GM12878 (cell line): ENCODE measurements at regions not wholly inside any gene's neighbourhood (a gene's known extent, or its start where the extent isn't known, plus 50 kb on each side); places are given as distances from the start of the nearest gene placed in this dataset.

Experiments used
- ATAC-seq: fragments of 200-7000 bp; cut with Tn5 transposase; 3 replicates; pipeline ENCODE4 v1.9.1; 2020; ENCODE audit warnings: mild to moderate bottlenecking, moderate library complexity
- BruUV-seq: library from RNA; stranded (reverse); fragments of 400-500 nt; replicated peaks from 2 replicates; lab custom pipeline; 2021; lab: Mats Ljungman, UMichigan
- CTCF ChIA-PET: fragments of 300-600 bp; sonication (Branson Sonifier 250); formaldehyde crosslinking; extraction: SDS; loops from one replicate; lab custom pipeline; 2021; ENCODE audit warnings: inconsistent platforms; lab: Yijun Ruan, JAX
- POLR2A ChIA-PET: fragments of 350-600 bp; formaldehyde crosslinking; extraction: SDS; loops from one replicate; lab custom pipeline; 2021; ENCODE audit warnings: inconsistent platforms; lab: Charles Lee
- RAD21 ChIA-PET: fragments of 300-600 bp; sonication (Branson Sonifier 250); formaldehyde crosslinking; loops from one replicate; lab custom pipeline; 2023; ENCODE audit warnings: antibody characterized with exemption; ENCODE audit not compliant: unreplicated experiment; lab: Charles Lee
- SMC1A ChIA-PET: fragments of 300-600 bp; sonication (Branson Sonifier 250); formaldehyde crosslinking; loops from one replicate; lab custom pipeline; 2023; ENCODE audit not compliant: unreplicated experiment, uncharacterized antibody; lab: Charles Lee
- DNase-seq: peaks from one replicate; pipeline ENCODE4 v3.0.0-alpha.2; 2011; ENCODE audit warnings: low read depth, low spot score
- FAIRE-seq: peaks from 3 replicates; lab custom pipeline; 2011; peaks lifted over from hg19 to GRCh38; lab: Jason Lieb, UNC
- H2AFZ ChIP-seq: 2 replicates; pipeline ENCODE4 v1.6.0; 2011; ENCODE audit warnings: low read depth, low read length, control low read depth; ENCODE audit not compliant: control insufficient read depth
- H3K27ac ChIP-seq: 2 replicates; pipeline ENCODE4 v1.5.1; 2011; ENCODE audit warnings: control low read depth; ENCODE audit not compliant: control insufficient read depth, insufficient read depth
- H3K27me3 ChIP-seq, 2 experiments: replicated peaks in 1 of 2; 2 replicates each; pipeline versions ENCODE4 v1.6.0 to v1.6.1; 2011; ENCODE audit warnings: low read length in 1 of 2; ENCODE audit not compliant: control insufficient read depth in 2 of 2, insufficient read depth in 2 of 2
- H3K36me3 ChIP-seq, 2 experiments: 2 replicates each; pipeline ENCODE4 v1.5.1; 2011; ENCODE audit warnings: low read length in 1 of 2; ENCODE audit not compliant: control insufficient read depth in 2 of 2, insufficient read depth in 2 of 2
- H3K4me1 ChIP-seq: 2 replicates; pipeline ENCODE4 v1.6.1; 2011; ENCODE audit warnings: mild to moderate bottlenecking, low read length, moderate library complexity, mixed read lengths; ENCODE audit not compliant: control insufficient read depth, insufficient read depth
- H3K4me2 ChIP-seq: 2 replicates; pipeline ENCODE4 v1.6.0; 2011; ENCODE audit warnings: control low read depth; ENCODE audit not compliant: control insufficient read depth, insufficient read depth
- H3K4me3 ChIP-seq: fragments of 200-600 bp; sonication (generic); 2 replicates; pipeline ENCODE4 v1.5.1; 2016
- H3K79me2 ChIP-seq: 2 replicates; pipeline ENCODE4 v1.6.0; 2011; ENCODE audit warnings: low read length; ENCODE audit not compliant: control insufficient read depth, insufficient read depth
- H3K9ac ChIP-seq: 2 replicates; pipeline ENCODE4 v1.8.0; 2011; ENCODE audit warnings: low read length, control low read depth, mixed read lengths; ENCODE audit not compliant: control insufficient read depth, insufficient read depth
- H3K9me3 ChIP-seq: replicated peaks from 3 replicates; pipeline ENCODE4 v1.5.1; 2011; ENCODE audit warnings: mild to moderate bottlenecking, low read length; ENCODE audit not compliant: control insufficient read depth, insufficient read depth
- H4K20me1 ChIP-seq: 2 replicates; pipeline ENCODE4 v1.6.0; 2011; ENCODE audit not compliant: control insufficient read depth, insufficient read depth
- EZH2 ChIP-seq: IDR thresholded peaks from 2 replicates; pipeline ENCODE4 v1.6.1; 2012; ENCODE audit warnings: low read depth, mild to moderate bottlenecking, control low read depth, inconsistent platforms, low read length, borderline replicate concordance; ENCODE audit not compliant: control insufficient read depth
- FOXM1 ChIP-seq: IDR thresholded peaks from 2 replicates; pipeline ENCODE4 v1.6.1; 2012; ENCODE audit warnings: low read depth, mild to moderate bottlenecking, inconsistent platforms, low read length, moderate library complexity
- HDAC2 ChIP-seq: fragments of 200-600 bp; sonication (generic); IDR thresholded peaks from 2 replicates; pipeline ENCODE4 v1.6.1; 2017
- HDGF ChIP-seq: fragments of 450-650 bp; IDR thresholded peaks from 2 replicates; pipeline ENCODE4 v1.6.1; 2016; ENCODE audit warnings: antibody characterized with exemption
- POLR2AphosphoS5 ChIP-seq: IDR thresholded peaks from 2 replicates; pipeline ENCODE4 v1.6.1; 2011; ENCODE audit warnings: mild to moderate bottlenecking, low read length, inconsistent platforms
- RUNX3 ChIP-seq: IDR thresholded peaks from 2 replicates; pipeline ENCODE4 v1.6.1; 2012; ENCODE audit warnings: low read length, inconsistent platforms
- ZZZ3 ChIP-seq: IDR thresholded peaks from 2 replicates; pipeline ENCODE4 v1.6.1; 2011; ENCODE audit warnings: low read depth; ENCODE audit not compliant: control insufficient read depth, insufficient read length
- WGBS: methylation state at CpG from one replicate; pipeline ENCODE4 v1.1.6; 2016; ENCODE audit warnings: low lambda C conversion rate; ENCODE audit not compliant: insufficient replicate concordance, insufficient coverage; ENCODE audit errors: missing lambda C conversion rate; 5-methylcytosine and 5-hydroxymethylcytosine counted together
- in situ Hi-C: fragments of 300-500 bp; cut with MboI; formaldehyde crosslinking; loops from 9 replicates; pipeline ENCODE4 v1.14.3; 2018; ENCODE audit warnings: mixed read lengths
- intact Hi-C: fragments of 100-400 bp; cut with micrococcal nuclease; formaldehyde crosslinking; loops from one replicate; pipeline ENCODE4 v1.14.2; 2022; ENCODE audit not compliant: unreplicated experiment
- TF ChIP-seq, protein P1 (sequence below): IDR thresholded peaks from 2 replicates; pipeline ENCODE4 v1.6.1; 2012; ENCODE audit warnings: mild to moderate bottlenecking, low read depth, low read length

DNA sequence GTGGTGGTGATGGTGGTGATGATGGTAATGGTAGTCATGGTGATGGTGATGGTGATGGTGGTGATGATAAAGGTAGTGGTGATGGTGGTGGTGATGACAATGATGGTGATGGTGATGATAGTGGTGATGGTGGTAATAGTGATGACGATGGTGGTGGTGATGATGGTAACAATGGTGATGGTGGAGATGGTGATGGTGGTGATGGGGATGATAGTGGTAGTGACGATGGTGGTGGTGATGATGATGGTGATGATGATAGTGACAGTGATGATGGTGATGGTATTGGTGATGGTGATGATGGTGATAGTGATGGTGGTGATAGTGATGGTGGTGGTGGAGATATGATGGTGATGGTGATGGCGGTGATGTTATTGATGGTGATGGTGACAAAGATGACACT lies 108.4 kb upstream of the NKX1-1 start:
- Histone ChIP-seq H3K9me3 (no peaks in the 10 kb centered on the region; the same call in 2 of the 3 replicates), H4K20me1 (no peaks in the 10 kb centered on the region), H3K27me3 (no peaks in the 10 kb centered on the region), H3K4me2 (no peak overlapping the region), H2AFZ (no peak overlapping the region), H3K4me3 (no peak overlapping the region), H3K9ac (no peak overlapping the region), H3K27ac (no peak overlapping the region), H3K79me2 (no peaks in the 10 kb centered on the region), H3K4me1 (no peaks in the 10 kb centered on the region), H3K36me3 (no peaks in the 10 kb centered on the region)
- in situ Hi-C loops, result no loop called here
- ATAC-seq (no peak), FAIRE-seq (no peak), DNase-seq (no peak)
- intact Hi-C loops, result no loop called here
- POLR2A ChIA-PET, result no interaction called here
- no TSS peak for BruUV-seq
- CTCF ChIA-PET, result no interaction called here
- SMC1A ChIA-PET, result no interaction called here
- 12% methylated on average over 3 of the region's 3 CpGs for WGBS
- RAD21 ChIA-PET, result no interaction called here
- TF ChIP-seq HDAC2 (no peak), FOXM1 (no peak)
- TF ChIP-seq, protein P1, sequence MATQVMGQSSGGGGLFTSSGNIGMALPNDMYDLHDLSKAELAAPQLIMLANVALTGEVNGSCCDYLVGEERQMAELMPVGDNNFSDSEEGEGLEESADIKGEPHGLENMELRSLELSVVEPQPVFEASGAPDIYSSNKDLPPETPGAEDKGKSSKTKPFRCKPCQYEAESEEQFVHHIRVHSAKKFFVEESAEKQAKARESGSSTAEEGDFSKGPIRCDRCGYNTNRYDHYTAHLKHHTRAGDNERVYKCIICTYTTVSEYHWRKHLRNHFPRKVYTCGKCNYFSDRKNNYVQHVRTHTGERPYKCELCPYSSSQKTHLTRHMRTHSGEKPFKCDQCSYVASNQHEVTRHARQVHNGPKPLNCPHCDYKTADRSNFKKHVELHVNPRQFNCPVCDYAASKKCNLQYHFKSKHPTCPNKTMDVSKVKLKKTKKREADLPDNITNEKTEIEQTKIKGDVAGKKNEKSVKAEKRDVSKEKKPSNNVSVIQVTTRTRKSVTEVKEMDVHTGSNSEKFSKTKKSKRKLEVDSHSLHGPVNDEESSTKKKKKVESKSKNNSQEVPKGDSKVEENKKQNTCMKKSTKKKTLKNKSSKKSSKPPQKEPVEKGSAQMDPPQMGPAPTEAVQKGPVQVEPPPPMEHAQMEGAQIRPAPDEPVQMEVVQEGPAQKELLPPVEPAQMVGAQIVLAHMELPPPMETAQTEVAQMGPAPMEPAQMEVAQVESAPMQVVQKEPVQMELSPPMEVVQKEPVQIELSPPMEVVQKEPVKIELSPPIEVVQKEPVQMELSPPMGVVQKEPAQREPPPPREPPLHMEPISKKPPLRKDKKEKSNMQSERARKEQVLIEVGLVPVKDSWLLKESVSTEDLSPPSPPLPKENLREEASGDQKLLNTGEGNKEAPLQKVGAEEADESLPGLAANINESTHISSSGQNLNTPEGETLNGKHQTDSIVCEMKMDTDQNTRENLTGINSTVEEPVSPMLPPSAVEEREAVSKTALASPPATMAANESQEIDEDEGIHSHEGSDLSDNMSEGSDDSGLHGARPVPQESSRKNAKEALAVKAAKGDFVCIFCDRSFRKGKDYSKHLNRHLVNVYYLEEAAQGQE, result no peak

DNA sequence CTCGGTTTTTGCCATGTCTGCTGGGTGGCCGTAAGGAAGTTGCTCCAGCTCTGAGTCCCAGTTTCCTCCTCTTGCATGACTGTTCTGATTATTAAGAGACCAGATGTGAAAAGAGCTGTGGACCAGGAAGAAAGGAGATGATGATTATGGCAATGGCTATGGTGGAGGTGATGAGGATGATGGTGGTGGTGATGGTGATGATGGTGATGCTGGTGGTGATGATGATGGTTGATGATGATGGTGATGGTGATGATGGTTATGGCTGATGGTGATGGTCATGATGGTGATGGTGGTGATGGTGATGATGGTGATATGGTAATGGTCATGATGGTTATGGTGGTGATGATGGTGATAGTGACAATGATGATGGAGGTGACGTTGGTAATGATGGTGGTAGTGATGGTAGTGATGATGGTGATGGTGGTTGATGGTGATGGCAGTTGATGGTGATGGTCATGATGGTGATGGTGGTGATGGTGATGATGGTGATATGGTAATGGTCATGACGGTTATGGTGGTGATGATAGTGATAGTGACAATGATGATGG lies 107.8 kb upstream of the NKX1-1 start:
- SMC1A ChIA-PET, result no interaction called here

More for the DNA sequence above, 107.8 kb upstream of the NKX1-1 start:
- no peak for TF ChIP-seq RUNX3
- TF ChIP-seq EZH2, result no peak
- no peak for TF ChIP-seq ZZZ3
- no peak for TF ChIP-seq POLR2AphosphoS5
- no peak for TF ChIP-seq HDGF
- FAIRE-seq, result peak; percentile 64
- no peak overlapping the region for H3K9ac ChIP-seq
- no peak overlapping the region for H3K4me3 ChIP-seq
- H2AFZ ChIP-seq, result no peak overlapping the region
- ChIA-PET POLR2A (no interaction called here), RAD21 (no interaction called here), CTCF (no interaction called here)
- BruUV-seq, result no TSS peak
- H3K9me3 ChIP-seq, result no peaks in the 10 kb centered on the region; the same call in 2 of the 3 replicates
- no peaks in the 10 kb centered on the region for H3K79me2 ChIP-seq
- H4K20me1 ChIP-seq, result no peaks in the 10 kb centered on the region
- H3K27me3 ChIP-seq, result no peaks in the 10 kb centered on the region
- in situ Hi-C loops (no loop called here), intact Hi-C loops (no loop called here)
- no peak for DNase-seq
- 31% methylated on average over 4 of the region's 4 CpGs for WGBS
- H3K4me1 ChIP-seq, result no peaks in the 10 kb centered on the region
- H3K27ac ChIP-seq, result no peak overlapping the region
- no peaks in the 10 kb centered on the region for H3K36me3 ChIP-seq
- no peak for ATAC-seq
- H3K4me2 ChIP-seq, result no peak overlapping the region
